Neural progenitor cell (in vitro differentiated cells): ENCODE measurements at regions not wholly inside any gene's neighbourhood (a gene's known extent, or its start where the extent isn't known, plus 50 kb on each side); places are given as distances from the start of the nearest gene placed in this dataset.

ENCODE experiments used
- EZH2 ChIP-seq: fragments of 200-600 bp; sonication (generic); IDR thresholded peaks from 2 replicates; pipeline ENCODE4 v1.6.1; 2017; ENCODE audit warnings: antibody characterized with exemption, mild to moderate bottlenecking, moderate library complexity
- TF ChIP-seq, protein P1 (sequence below): fragments of 200-600 bp; sonication (generic); IDR thresholded peaks from 2 replicates; pipeline ENCODE4 v1.5.1; 2017; ENCODE audit warnings: antibody characterized with exemption, mild to moderate bottlenecking

GRCh38 chr5:54385994-54386393 lies 69.5 kb upstream of the HSPB3 start:
- TF ChIP-seq, protein P1, sequence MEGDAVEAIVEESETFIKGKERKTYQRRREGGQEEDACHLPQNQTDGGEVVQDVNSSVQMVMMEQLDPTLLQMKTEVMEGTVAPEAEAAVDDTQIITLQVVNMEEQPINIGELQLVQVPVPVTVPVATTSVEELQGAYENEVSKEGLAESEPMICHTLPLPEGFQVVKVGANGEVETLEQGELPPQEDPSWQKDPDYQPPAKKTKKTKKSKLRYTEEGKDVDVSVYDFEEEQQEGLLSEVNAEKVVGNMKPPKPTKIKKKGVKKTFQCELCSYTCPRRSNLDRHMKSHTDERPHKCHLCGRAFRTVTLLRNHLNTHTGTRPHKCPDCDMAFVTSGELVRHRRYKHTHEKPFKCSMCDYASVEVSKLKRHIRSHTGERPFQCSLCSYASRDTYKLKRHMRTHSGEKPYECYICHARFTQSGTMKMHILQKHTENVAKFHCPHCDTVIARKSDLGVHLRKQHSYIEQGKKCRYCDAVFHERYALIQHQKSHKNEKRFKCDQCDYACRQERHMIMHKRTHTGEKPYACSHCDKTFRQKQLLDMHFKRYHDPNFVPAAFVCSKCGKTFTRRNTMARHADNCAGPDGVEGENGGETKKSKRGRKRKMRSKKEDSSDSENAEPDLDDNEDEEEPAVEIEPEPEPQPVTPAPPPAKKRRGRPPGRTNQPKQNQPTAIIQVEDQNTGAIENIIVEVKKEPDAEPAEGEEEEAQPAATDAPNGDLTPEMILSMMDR = no peak
- TF ChIP-seq EZH2 = no peak
